ENCODE measurements at regions not wholly inside any gene's neighbourhood (a gene's known extent, or its start where the extent isn't known, plus 50 kb on each side); places are given as distances from the start of the nearest gene placed in this dataset.
A peak's percentile ranks its signal among the peaks of the same experiment; 100 is the strongest.
"Not testable (repeated sequence)": the region's sequence is repeated elsewhere in the genome, so short reads cannot be mapped to it uniquely, and the experiment has no call there.

DNA sequence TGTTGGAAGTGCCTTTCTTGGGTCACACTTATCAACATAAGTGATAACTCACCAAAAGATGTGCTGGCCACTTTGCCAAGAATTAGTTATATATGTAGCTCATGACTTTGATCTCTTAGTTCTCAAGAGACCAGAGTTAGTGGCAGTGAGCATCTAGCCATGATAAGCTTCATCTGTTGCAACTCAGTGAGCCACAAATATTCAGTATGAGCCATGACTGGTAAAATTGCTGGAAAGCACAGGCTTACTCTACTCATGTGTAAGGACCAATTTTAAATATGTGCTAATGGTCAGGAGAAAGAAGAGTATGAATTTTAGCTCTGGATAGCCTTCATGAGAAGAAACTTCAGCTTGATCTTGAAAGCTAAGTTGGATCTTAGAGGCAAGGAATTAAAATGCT lies 59.4 kb upstream of the TLL1 start:
- no peak overlapping the region for H3K4me2 ChIP-seq (ENCODE audit: control insufficient read depth, extremely low read depth, insufficient read depth, low read depth, low read length)
- H3K9me3 ChIP-seq (ENCODE audit: control insufficient read depth, low read depth, low read length): no peaks in the 10 kb centered on the region
- dilution Hi-C loops (cut with MboI; ENCODE audit: extremely low pct_ligation_motif_present, low sequenced_read_pairs): no loop called here
- H4K20me1 ChIP-seq (ENCODE audit: control insufficient read depth, extremely low read depth, insufficient read depth, low read length): no peaks in the 10 kb centered on the region
- H3K36me3 ChIP-seq (ENCODE audit: control insufficient read depth in 2 of 2, extremely low read depth in 1 of 2, insufficient read depth in 2 of 2, low read length in 2 of 2): no peaks in the 10 kb centered on the region
- H3K9me1 ChIP-seq (ENCODE audit: control insufficient read depth, extremely low read depth, insufficient read depth, low read length): no peaks in the 10 kb centered on the region
- no peak overlapping the region for H3K27ac ChIP-seq (ENCODE audit: control insufficient read depth, insufficient read depth, low read length)
- TF ChIP-seq, protein P1, sequence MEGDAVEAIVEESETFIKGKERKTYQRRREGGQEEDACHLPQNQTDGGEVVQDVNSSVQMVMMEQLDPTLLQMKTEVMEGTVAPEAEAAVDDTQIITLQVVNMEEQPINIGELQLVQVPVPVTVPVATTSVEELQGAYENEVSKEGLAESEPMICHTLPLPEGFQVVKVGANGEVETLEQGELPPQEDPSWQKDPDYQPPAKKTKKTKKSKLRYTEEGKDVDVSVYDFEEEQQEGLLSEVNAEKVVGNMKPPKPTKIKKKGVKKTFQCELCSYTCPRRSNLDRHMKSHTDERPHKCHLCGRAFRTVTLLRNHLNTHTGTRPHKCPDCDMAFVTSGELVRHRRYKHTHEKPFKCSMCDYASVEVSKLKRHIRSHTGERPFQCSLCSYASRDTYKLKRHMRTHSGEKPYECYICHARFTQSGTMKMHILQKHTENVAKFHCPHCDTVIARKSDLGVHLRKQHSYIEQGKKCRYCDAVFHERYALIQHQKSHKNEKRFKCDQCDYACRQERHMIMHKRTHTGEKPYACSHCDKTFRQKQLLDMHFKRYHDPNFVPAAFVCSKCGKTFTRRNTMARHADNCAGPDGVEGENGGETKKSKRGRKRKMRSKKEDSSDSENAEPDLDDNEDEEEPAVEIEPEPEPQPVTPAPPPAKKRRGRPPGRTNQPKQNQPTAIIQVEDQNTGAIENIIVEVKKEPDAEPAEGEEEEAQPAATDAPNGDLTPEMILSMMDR (optimal IDR thresholded peaks at IDR 0.05 in 1 of 3, IDR thresholded peaks at IDR 0.05 in 1 of 3, conservative IDR thresholded peaks at IDR 0.05 in 1 of 3; ENCODE audit: extremely low read depth in 1 of 3, insufficient read depth in 2 of 3, low read length in 3 of 3): no peak
- no peak for TF ChIP-seq EZH2 (IDR thresholded peaks at IDR 0.05; ENCODE audit: low read length)
- no peaks in the 10 kb centered on the region for H3K79me2 ChIP-seq (ENCODE audit: control insufficient read depth, insufficient read depth, low read length)
- no peak for DNase-seq (ENCODE audit: low read depth, low spot score)
- H3K9ac ChIP-seq (ENCODE audit: control insufficient read depth, extremely low read depth, insufficient read depth, low read length): no peak overlapping the region
- no peaks in the 10 kb centered on the region for H3K27me3 ChIP-seq (ENCODE audit: control insufficient read depth, extremely low read depth, insufficient read depth, low read length)
- FAIRE-seq: no peak
- peaks cover 10% of the 10 kb centered on the region for H3K4me1 ChIP-seq (ENCODE audit: control insufficient read depth, extremely low read depth, insufficient read depth, low read length)
- H3K4me3 ChIP-seq (ENCODE audit: control insufficient read depth in 2 of 3, extremely low read depth in 1 of 3, insufficient read depth in 2 of 3, low read depth in 1 of 3, low read length in 3 of 3): no peak overlapping the region
- H2AFZ ChIP-seq (ENCODE audit: control insufficient read depth, low read length): no peak overlapping the region

DNA sequence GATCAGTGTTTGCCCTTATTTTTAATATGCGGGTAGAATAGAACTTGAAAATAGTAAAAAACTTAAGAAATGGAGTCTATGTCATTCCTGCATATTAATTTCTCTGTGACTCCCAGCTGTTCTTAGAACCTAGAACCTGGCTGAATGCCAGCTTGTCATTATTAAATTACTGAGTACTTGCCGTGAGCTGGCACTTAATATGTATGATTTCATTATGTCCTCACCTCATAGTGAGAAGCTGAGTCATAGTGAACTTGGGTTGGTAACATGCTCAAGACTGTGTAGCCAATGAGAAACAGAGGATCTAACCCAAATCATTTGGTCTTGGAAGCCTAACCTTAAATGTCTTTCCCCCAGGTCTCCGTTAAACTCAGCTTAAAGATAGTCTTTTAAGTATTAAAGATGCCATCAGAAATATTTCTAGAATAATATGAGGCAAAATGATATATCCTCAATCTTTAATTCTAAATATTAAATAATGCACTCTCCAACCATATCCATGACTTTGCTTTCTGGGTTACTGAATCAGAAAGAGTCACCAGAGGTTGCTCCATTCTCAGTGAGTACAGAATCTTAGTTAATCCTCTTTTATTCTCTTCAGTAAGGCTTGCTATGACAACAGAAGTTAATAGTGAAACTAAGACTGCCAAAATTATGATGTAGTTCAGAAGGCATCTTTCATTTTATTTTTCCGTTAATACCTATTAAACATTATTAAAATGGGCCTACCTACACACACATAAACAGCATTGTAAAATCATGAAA lies 58.6 kb upstream of the TLL1 start:
- Histone ChIP-seq H3K4me2 (ENCODE audit: control insufficient read depth, extremely low read depth, insufficient read depth, low read depth, low read length) (peak overlapping the region; percentile 19), H3K9me3 (ENCODE audit: control insufficient read depth, low read depth, low read length) (no peaks in the 10 kb centered on the region), H3K9ac (ENCODE audit: control insufficient read depth, extremely low read depth, insufficient read depth, low read length) (no peak overlapping the region), H3K27me3 (ENCODE audit: control insufficient read depth, extremely low read depth, insufficient read depth, low read length) (no peaks in the 10 kb centered on the region), H3K4me3 (ENCODE audit: control insufficient read depth in 2 of 3, extremely low read depth in 1 of 3, insufficient read depth in 2 of 3, low read depth in 1 of 3, low read length in 3 of 3) (peak overlapping the region in 1 of 3 experiments; percentile 7), H3K4me1 (ENCODE audit: control insufficient read depth, extremely low read depth, insufficient read depth, low read length) (peaks cover 10% of the 10 kb centered on the region), H2AFZ (ENCODE audit: control insufficient read depth, low read length) (peak overlapping the region; percentile 23), H3K79me2 (ENCODE audit: control insufficient read depth, insufficient read depth, low read length) (no peaks in the 10 kb centered on the region), H3K36me3 (ENCODE audit: control insufficient read depth in 2 of 2, extremely low read depth in 1 of 2, insufficient read depth in 2 of 2, low read length in 2 of 2) (no peaks in the 10 kb centered on the region), H3K9me1 (ENCODE audit: control insufficient read depth, extremely low read depth, insufficient read depth, low read length) (no peaks in the 10 kb centered on the region), H4K20me1 (ENCODE audit: control insufficient read depth, extremely low read depth, insufficient read depth, low read length) (no peaks in the 10 kb centered on the region), H3K27ac (ENCODE audit: control insufficient read depth, insufficient read depth, low read length) (peak overlapping the region; percentile 43)
- DNase-seq (ENCODE audit: low read depth, low spot score) (peak; percentile 40), FAIRE-seq (peak; percentile 76)
- no peak for TF ChIP-seq EZH2 (IDR thresholded peaks at IDR 0.05; ENCODE audit: low read length)
- TF ChIP-seq, protein P1 (optimal IDR thresholded peaks at IDR 0.05 in 1 of 3, IDR thresholded peaks at IDR 0.05 in 1 of 3, conservative IDR thresholded peaks at IDR 0.05 in 1 of 3; ENCODE audit: extremely low read depth in 1 of 3, insufficient read depth in 2 of 3, low read length in 3 of 3): no peak
- dilution Hi-C loops (cut with MboI; ENCODE audit: extremely low pct_ligation_motif_present, low sequenced_read_pairs): no loop called here

GRCh38 chr4:165819126-165819525 lies 53.9 kb upstream of the TLL1 start:
- H3K9me1 ChIP-seq (ENCODE audit: control insufficient read depth, extremely low read depth, insufficient read depth, low read length); H3K4me1 ChIP-seq (ENCODE audit: control insufficient read depth, extremely low read depth, insufficient read depth, low read length); H3K27ac ChIP-seq (ENCODE audit: control insufficient read depth, insufficient read depth, low read length); H3K27me3 ChIP-seq (ENCODE audit: control insufficient read depth, extremely low read depth, insufficient read depth, low read length); H3K9me3 ChIP-seq (ENCODE audit: control insufficient read depth, low read depth, low read length); H3K4me2 ChIP-seq (ENCODE audit: control insufficient read depth, extremely low read depth, insufficient read depth, low read depth, low read length); H3K79me2 ChIP-seq (ENCODE audit: control insufficient read depth, insufficient read depth, low read length); H4K20me1 ChIP-seq (ENCODE audit: control insufficient read depth, extremely low read depth, insufficient read depth, low read length); H3K4me3 ChIP-seq (ENCODE audit: control insufficient read depth in 2 of 3, extremely low read depth in 1 of 3, insufficient read depth in 2 of 3, low read depth in 1 of 3, low read length in 3 of 3); H3K36me3 ChIP-seq (ENCODE audit: control insufficient read depth in 2 of 2, extremely low read depth in 1 of 2, insufficient read depth in 2 of 2, low read length in 2 of 2); DNase-seq (ENCODE audit: low read depth, low spot score); H2AFZ ChIP-seq (ENCODE audit: control insufficient read depth, low read length); H3K9ac ChIP-seq (ENCODE audit: control insufficient read depth, extremely low read depth, insufficient read depth, low read length); FAIRE-seq; dilution Hi-C loops (cut with MboI; ENCODE audit: extremely low pct_ligation_motif_present, low sequenced_read_pairs): not testable (repeated sequence)
